Smooth muscle cell (in vitro differentiated cells): ENCODE measurements at regions not wholly inside any gene's neighbourhood (a gene's known extent, or its start where the extent isn't known, plus 50 kb on each side); places are given as distances from the start of the nearest gene placed in this dataset.
A peak's percentile ranks its signal among the peaks of the same experiment; 100 is the strongest.

ENCODE experiments used
- DNase-seq: peaks from one replicate; lab custom pipeline; 2025; ENCODE audit not compliant: unreplicated experiment; lab: John Stamatoyannopoulos, UW
- H2AFZ ChIP-seq: fragments of 200-600 bp; sonication (generic); 2 replicates; pipeline ENCODE4 v1.6.0; 2016; ENCODE audit warnings: antibody characterized with exemption, low read depth, mild to moderate bottlenecking
- H3F3A ChIP-seq: fragments of 200-600 bp; sonication (generic); 2 replicates; pipeline ENCODE4 v1.6.0; 2017; ENCODE audit warnings: antibody characterized with exemption, low read depth
- H3K27ac ChIP-seq: fragments of 200-600 bp; sonication (generic); 2 replicates; pipeline ENCODE4 v1.5.1; 2016; ENCODE audit warnings: low read depth, mild to moderate bottlenecking
- H3K27me3 ChIP-seq: fragments of 200-600 bp; sonication (generic); 2 replicates; pipeline ENCODE4 v1.6.1; 2016; ENCODE audit warnings: low read depth, mild to moderate bottlenecking
- H3K36me3 ChIP-seq: fragments of 200-600 bp; sonication (generic); 2 replicates; pipeline ENCODE4 v1.5.1; 2016; ENCODE audit warnings: low read depth
- H3K4me1 ChIP-seq: fragments of 200-600 bp; sonication (generic); 2 replicates; pipeline ENCODE4 v1.5.1; 2016; ENCODE audit warnings: low read depth
- H3K4me2 ChIP-seq: fragments of 200-600 bp; sonication (generic); 2 replicates; pipeline ENCODE4 v1.6.0; 2016; ENCODE audit warnings: mild to moderate bottlenecking
- H3K4me3 ChIP-seq: fragments of 200-600 bp; sonication (generic); 2 replicates; pipeline ENCODE4 v1.5.1; 2016; ENCODE audit warnings: mild to moderate bottlenecking
- H3K79me2 ChIP-seq: fragments of 200-600 bp; sonication (generic); 2 replicates; pipeline ENCODE4 v1.6.0; 2016; ENCODE audit warnings: low read depth, mild to moderate bottlenecking
- H3K9ac ChIP-seq: fragments of 200-600 bp; sonication (generic); 2 replicates; pipeline ENCODE4 v1.6.0; 2016; ENCODE audit warnings: low read depth
- H3K9me3 ChIP-seq: fragments of 200-600 bp; sonication (generic); replicated peaks from 2 replicates; pipeline ENCODE4 v1.5.1; 2016; ENCODE audit warnings: low read depth
- H4K20me1 ChIP-seq: fragments of 200-600 bp; sonication (generic); 2 replicates; pipeline ENCODE4 v1.6.0; 2016; ENCODE audit warnings: low read depth
- WGBS: methylation state at CpG from one replicate; pipeline ENCODE4 v1.1.7; 2016; ENCODE audit warnings: low lambda C conversion rate; 5-methylcytosine and 5-hydroxymethylcytosine counted together
- TF ChIP-seq, protein P1 (sequence below): fragments of 200-600 bp; sonication (generic); IDR thresholded peaks from 2 replicates; pipeline ENCODE4 v1.5.1; 2017; ENCODE audit warnings: borderline replicate concordance, mild to moderate bottlenecking, antibody characterized with exemption; ENCODE audit not compliant: insufficient read depth, poor library complexity, severe bottlenecking

DNA sequence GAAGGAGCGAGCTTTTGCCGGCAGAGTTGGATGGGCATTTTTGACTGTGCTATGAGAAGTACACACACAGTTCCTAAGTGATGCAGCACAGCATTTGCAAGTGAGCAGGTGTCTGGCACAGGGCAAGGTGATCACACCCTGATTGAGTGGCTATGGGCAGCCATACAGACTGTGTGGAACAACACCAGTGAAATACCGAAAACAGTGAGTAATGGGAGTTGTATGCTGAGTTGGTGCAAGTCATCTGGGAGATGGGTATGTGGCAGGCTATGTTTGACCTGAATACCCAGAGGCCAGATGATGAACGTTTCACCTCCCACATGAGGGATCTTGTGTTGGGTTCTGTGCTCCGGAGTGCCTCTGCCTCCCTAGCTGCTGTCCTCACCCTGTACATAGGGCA, 53.5 kb upstream of the TIPARP start:
- TF ChIP-seq, protein P1, sequence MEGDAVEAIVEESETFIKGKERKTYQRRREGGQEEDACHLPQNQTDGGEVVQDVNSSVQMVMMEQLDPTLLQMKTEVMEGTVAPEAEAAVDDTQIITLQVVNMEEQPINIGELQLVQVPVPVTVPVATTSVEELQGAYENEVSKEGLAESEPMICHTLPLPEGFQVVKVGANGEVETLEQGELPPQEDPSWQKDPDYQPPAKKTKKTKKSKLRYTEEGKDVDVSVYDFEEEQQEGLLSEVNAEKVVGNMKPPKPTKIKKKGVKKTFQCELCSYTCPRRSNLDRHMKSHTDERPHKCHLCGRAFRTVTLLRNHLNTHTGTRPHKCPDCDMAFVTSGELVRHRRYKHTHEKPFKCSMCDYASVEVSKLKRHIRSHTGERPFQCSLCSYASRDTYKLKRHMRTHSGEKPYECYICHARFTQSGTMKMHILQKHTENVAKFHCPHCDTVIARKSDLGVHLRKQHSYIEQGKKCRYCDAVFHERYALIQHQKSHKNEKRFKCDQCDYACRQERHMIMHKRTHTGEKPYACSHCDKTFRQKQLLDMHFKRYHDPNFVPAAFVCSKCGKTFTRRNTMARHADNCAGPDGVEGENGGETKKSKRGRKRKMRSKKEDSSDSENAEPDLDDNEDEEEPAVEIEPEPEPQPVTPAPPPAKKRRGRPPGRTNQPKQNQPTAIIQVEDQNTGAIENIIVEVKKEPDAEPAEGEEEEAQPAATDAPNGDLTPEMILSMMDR, result no peak
- DNase-seq, result no peak
- Histone ChIP-seq H3F3A (peaks cover 6% of the 10 kb centered on the region), H3K27me3 (no peaks in the 10 kb centered on the region), H4K20me1 (no peaks in the 10 kb centered on the region), H3K36me3 (no peaks in the 10 kb centered on the region), H3K4me3 (no peak overlapping the region), H2AFZ (no peak overlapping the region), H3K27ac (no peak overlapping the region), H3K4me2 (no peak overlapping the region), H3K79me2 (no peaks in the 10 kb centered on the region), H3K9ac (no peak overlapping the region), H3K9me3 (no peaks in the 10 kb centered on the region), H3K4me1 (peaks cover 3% of the 10 kb centered on the region)
- WGBS, result 94% methylated on average over 5 of the region's 5 CpGs

DNA sequence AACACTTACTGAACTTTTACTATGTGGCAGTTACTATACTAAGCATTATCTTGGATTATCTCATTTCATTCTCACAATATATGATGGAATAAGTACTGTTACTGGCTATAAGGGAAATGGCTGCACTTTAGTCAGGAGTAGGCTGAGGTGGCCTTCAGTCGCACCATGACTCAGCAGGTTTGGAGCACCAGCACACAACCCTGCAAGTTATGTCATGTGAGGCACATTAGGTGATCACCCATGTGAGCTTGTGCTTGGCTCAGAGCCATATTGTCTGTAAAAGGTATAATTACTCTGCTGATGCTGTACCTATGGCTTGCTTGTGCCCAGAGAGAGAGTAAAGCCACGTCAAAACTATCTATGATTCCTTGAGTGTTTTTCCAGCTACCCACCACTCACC, 54.1 kb upstream of the TIPARP start:
- Histone ChIP-seq H3K27ac (no peak overlapping the region), H3K4me3 (no peak overlapping the region), H4K20me1 (no peaks in the 10 kb centered on the region), H3F3A (peaks cover 6% of the 10 kb centered on the region), H3K9ac (no peak overlapping the region), H3K36me3 (no peaks in the 10 kb centered on the region), H2AFZ (no peak overlapping the region), H3K27me3 (no peaks in the 10 kb centered on the region), H3K79me2 (no peaks in the 10 kb centered on the region), H3K9me3 (no peaks in the 10 kb centered on the region), H3K4me2 (no peak overlapping the region), H3K4me1 (peaks cover 5% of the 10 kb centered on the region)
- TF ChIP-seq, protein P1, result no peak
- no peak for DNase-seq
- WGBS, result 83% methylated on average over 2 of the region's 2 CpGs

DNA sequence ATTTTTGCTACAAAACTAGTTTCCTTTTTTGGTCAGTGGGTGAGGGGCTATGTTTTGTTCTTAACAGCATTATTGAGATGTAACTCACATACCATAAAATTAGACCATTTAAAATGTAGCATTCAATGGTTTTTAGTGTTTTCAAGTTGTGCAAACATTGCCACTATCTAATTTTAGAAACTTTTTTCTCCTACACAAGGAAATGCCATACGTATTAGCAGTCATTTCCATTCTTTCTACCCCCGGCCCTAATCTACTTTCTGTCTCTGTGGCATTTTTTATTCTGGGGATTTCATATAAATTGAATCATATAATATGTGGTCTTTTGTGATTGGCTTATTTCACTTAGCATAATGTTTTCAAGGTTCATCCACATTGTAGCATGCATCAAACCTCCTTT, 55.0 kb upstream of the TIPARP start:
- DNase-seq, result no peak
- H3K27ac ChIP-seq, result peak overlapping the region; percentile 67

DNA sequence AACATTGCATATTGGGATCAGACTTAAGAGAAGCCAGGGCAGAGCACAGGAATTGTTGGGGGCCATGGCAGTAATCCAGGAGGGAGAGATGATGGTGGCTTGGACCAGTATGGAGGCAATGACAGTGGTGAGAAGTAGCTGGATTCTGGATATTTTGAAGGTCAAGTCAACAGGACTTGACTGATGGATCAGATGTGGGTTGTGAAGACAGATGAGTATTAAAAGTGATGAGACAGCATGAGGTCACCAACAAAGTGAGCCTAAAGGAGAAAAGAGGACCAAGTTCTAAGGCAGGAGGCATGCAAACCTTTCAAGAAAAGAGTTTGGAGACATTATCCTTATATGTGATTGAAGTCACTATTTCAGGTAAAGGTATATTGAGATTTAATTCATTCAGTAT, 56.6 kb upstream of the TIPARP start:
- Histone ChIP-seq H3F3A (peaks cover 6% of the 10 kb centered on the region), H3K9me3 (no peaks in the 10 kb centered on the region), H3K9ac (no peak overlapping the region), H4K20me1 (no peaks in the 10 kb centered on the region), H3K4me2 (no peak overlapping the region), H3K27ac (peak overlapping the region; percentile 47), H3K4me1 (peaks cover 17% of the 10 kb centered on the region), H2AFZ (no peak overlapping the region), H3K36me3 (no peaks in the 10 kb centered on the region), H3K79me2 (no peaks in the 10 kb centered on the region), H3K4me3 (no peak overlapping the region), H3K27me3 (no peaks in the 10 kb centered on the region)
- TF ChIP-seq, protein P1, result no peak
- DNase-seq, result no peak

More for the DNA sequence above, 55.0 kb upstream of the TIPARP start:
- Histone ChIP-seq H3K4me2 (no peak overlapping the region), H3K9me3 (no peaks in the 10 kb centered on the region), H3K4me3 (no peak overlapping the region), H3K27me3 (no peaks in the 10 kb centered on the region), H3K79me2 (no peaks in the 10 kb centered on the region), H3F3A (peaks cover 6% of the 10 kb centered on the region), H3K36me3 (no peaks in the 10 kb centered on the region), H3K9ac (no peak overlapping the region), H4K20me1 (no peaks in the 10 kb centered on the region), H3K4me1 (peaks cover 13% of the 10 kb centered on the region), H2AFZ (no peak overlapping the region)
- 30% methylated on average over 2 of the region's 2 CpGs for WGBS
- TF ChIP-seq, protein P1, result no peak
